Thyroid gland (tissue), 4 donors: ENCODE measurements at regions not wholly inside any gene's neighbourhood (a gene's known extent, or its start where the extent isn't known, plus 50 kb on each side); places are given as distances from the start of the nearest gene placed in this dataset.

Experiments
- CTCF ChIP-seq, 6 experiments: fragments of 200-600 bp in 3 of 6; fragments of 450-650 bp in 3 of 6; sonication (generic) in 3 of 6; IDR thresholded peaks; one replicate each; pipeline ENCODE4 v1.5.1; 2016 to 2019; ENCODE audit warnings: antibody characterized with exemption in 6 of 6, mild to moderate bottlenecking in 2 of 6, inconsistent platforms in 1 of 6, moderate library complexity in 1 of 6
- POLR2A ChIP-seq, 2 donors: fragments of 450-650 bp; IDR thresholded peaks; one replicate each; pipeline ENCODE4 v1.6.1; 2017; ENCODE audit warnings: antibody characterized with exemption in 2 of 2, mild to moderate bottlenecking in 2 of 2, moderate library complexity in 1 of 2

DNA sequence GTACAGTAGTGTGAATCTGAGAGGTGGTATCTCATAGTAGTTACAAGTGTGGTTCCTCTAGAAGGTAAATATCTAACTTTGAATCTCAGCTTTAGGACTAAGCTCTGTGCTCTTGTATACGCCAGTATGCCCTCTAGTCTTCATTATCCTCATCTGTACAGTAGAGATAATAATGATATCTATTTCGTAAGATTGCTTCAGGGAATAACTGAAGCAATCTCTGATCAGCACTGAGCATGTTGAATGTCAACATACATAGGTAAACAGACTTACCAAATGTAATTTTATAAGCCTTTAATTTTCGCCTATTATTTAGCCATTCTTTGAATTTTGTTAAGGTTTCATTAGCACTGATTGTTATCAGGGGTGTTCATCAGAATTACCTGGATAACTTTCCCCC, 175.2 kb upstream of the ANKRD50 start:
- TF ChIP-seq CTCF (IDR thresholded peaks at IDR 0.05) (no peak), POLR2A (IDR thresholded peaks at IDR 0.05) (no peak)
